Stomach (tissue), 8 donors: ENCODE measurements at regions not wholly inside any gene's neighbourhood (a gene's known extent, or its start where the extent isn't known, plus 50 kb on each side); places are given as distances from the start of the nearest gene placed in this dataset.

Experiments used
- DNase-seq, 2 donors: peaks; one replicate each; pipeline versions ENCODE4 v3.0.0 to v3.0.0-alpha.2; 2013 to 2019
- H3K27ac ChIP-seq, 5 donors: fragments of 200-600 bp in 4 of 5; sonication (generic) in 4 of 5; one replicate each; pipeline ENCODE4 v1.5.1; 2013 to 2019; ENCODE audit warnings: mild to moderate bottlenecking in 1 of 5, moderate library complexity in 1 of 5
- H3K27me3 ChIP-seq, 3 donors: fragments of 200-600 bp; sonication (generic); one replicate each; pipeline ENCODE4 v1.5.1; 2017 to 2019; ENCODE audit warnings: mixed run types in 1 of 3
- H3K36me3 ChIP-seq, 4 donors: fragments of 200-600 bp; sonication (generic); 1 replicate in 3 of 4; 2 replicates in 1 of 4; pipeline ENCODE4 v1.5.1; 2016 to 2019
- H3K4me1 ChIP-seq, 4 donors: fragments of 200-600 bp; sonication (generic); one replicate each; pipeline ENCODE4 v1.5.1; 2016 to 2019
- H3K4me3 ChIP-seq, 4 donors: fragments of 200-600 bp; sonication (generic) in 3 of 4; one replicate each; pipeline ENCODE4 v1.5.1; 2016 to 2019; ENCODE audit warnings: mild to moderate bottlenecking in 1 of 4
- H3K9me3 ChIP-seq, 4 donors: fragments of 200-600 bp; sonication (generic); one replicate each; pipeline ENCODE4 v1.5.1; 2016 to 2019
- EP300 ChIP-seq: sonication (generic); formaldehyde crosslinking; IDR thresholded peaks from one replicate; pipeline ENCODE4 v1.6.1; 2017; ENCODE audit warnings: antibody characterized with exemption
- POLR2A ChIP-seq, 4 donors: fragments of 450-650 bp; IDR thresholded peaks; one replicate each; pipeline ENCODE4 v1.6.1; 2016; ENCODE audit warnings: antibody characterized with exemption in 4 of 4, control low read depth in 2 of 4, mild to moderate bottlenecking in 1 of 4, moderate library complexity in 1 of 4
- POLR2AphosphoS5 ChIP-seq, 3 donors: sonication (generic); formaldehyde crosslinking; IDR thresholded peaks; one replicate each; pipeline ENCODE4 v1.6.1; 2016; ENCODE audit warnings: antibody characterized with exemption in 3 of 3
- WGBS, 5 donors: extraction: QIAGEN DNeasy Blood & Tissue Kit in 3 of 5; methylation state at CpG; one replicate each; pipeline versions ENCODE4 v1.1.5 to v1.1.7; 2013 to 2018; 5-methylcytosine and 5-hydroxymethylcytosine counted together
- intact Hi-C: fragments of 100-400 bp; cut with DNase I; formaldehyde crosslinking; loops from one replicate; pipeline ENCODE4 v1.15.1; 2023; ENCODE audit warnings: low total_unique reads
- TF ChIP-seq, protein P1 (sequence below), 7 experiments: fragments of 450-650 bp in 4 of 7; fragments of 200-600 bp in 3 of 7; sonication (generic) in 3 of 7; IDR thresholded peaks; one replicate each; pipeline ENCODE4 v1.5.1; 2016 to 2019; ENCODE audit warnings: antibody characterized with exemption in 7 of 7, control low read depth in 2 of 7, mild to moderate bottlenecking in 1 of 7
- donor health status: healthy with polysubstance abuse.
- donor health status: Bipolar disorder and iron deficiency.
- donor health status: healthy.

DNA sequence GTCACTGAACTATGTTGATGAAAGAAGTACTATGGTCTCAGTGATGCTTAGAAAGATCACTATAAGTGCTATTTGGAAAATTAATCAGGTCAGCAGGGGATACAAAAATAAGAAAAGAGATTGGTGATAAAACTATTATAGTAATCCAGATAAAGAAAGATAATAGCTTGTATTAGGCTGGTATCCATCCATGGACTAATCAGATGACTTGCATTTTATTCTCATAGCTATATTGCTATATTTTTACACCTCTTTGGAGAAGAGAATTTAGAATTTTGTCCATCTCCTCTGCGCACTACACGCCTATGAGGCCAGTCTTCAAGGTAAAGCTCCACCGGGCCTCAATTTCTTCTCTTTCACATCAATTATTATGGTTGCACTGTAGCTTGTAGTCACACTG lies 635.1 kb upstream of the DDX18 start:
- TF ChIP-seq, protein P1, sequence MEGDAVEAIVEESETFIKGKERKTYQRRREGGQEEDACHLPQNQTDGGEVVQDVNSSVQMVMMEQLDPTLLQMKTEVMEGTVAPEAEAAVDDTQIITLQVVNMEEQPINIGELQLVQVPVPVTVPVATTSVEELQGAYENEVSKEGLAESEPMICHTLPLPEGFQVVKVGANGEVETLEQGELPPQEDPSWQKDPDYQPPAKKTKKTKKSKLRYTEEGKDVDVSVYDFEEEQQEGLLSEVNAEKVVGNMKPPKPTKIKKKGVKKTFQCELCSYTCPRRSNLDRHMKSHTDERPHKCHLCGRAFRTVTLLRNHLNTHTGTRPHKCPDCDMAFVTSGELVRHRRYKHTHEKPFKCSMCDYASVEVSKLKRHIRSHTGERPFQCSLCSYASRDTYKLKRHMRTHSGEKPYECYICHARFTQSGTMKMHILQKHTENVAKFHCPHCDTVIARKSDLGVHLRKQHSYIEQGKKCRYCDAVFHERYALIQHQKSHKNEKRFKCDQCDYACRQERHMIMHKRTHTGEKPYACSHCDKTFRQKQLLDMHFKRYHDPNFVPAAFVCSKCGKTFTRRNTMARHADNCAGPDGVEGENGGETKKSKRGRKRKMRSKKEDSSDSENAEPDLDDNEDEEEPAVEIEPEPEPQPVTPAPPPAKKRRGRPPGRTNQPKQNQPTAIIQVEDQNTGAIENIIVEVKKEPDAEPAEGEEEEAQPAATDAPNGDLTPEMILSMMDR (IDR thresholded peaks at IDR 0.05) = no peak
- TF ChIP-seq EP300 (no peak), POLR2AphosphoS5 (IDR thresholded peaks at IDR 0.05) (no peak), POLR2A (IDR thresholded peaks at IDR 0.05) (no peak)
- Histone ChIP-seq H3K9me3 (no peaks in the 10 kb centered on the region), H3K36me3 (no peaks in the 10 kb centered on the region), H3K27me3 (no peaks in the 10 kb centered on the region), H3K4me1 (no peaks in the 10 kb centered on the region), H3K4me3 (no peak overlapping the region), H3K27ac (no peak overlapping the region)
- 81 to 97% (median 96%) methylated on average over 3 of the region's 3 CpGs for WGBS, 5 donors
- intact Hi-C loops = no loop called here
- DNase-seq = no peak

DNA sequence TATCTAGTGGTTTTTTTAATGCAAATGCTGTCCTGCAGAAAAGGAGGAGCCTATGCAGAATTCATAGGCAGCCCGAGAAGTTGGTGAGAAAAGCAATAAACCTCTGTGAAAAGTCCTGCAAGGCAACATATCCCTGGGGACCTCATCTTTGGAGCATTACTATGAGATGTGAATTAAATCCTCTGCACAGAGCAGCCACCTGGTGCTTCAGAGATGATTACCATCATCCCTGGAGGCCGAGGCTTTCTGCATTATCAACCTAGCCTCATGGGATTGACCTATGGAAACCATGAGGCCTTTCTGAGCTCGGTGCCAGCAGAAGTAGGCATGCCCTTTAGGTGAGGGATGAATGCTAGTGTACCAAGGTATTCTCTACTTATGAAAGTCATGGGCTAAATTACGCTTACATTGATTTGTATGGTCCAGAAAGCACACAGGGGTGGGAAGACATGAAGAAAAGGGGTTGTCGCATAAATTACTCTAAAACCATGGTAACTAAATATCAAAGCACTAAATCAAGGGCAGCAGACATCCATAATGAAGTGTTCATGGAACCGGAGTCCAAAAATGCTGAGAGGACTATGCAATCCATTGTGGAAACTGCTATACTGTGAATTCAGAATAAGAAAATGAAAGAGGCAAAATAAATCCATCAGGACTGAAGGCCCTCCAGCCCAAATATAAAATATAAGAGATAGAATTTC lies 623.5 kb upstream of the DDX18 start:
- intact Hi-C loops = no loop called here
- no peaks in the 10 kb centered on the region for H3K4me1 ChIP-seq
- 78 to 89% (median 82%) methylated on average over 6 of the region's 6 CpGs for WGBS, 5 donors
- TF ChIP-seq, protein P1 (IDR thresholded peaks at IDR 0.05) = no peak
- TF ChIP-seq POLR2A (IDR thresholded peaks at IDR 0.05) (no peak), EP300 (no peak), POLR2AphosphoS5 (IDR thresholded peaks at IDR 0.05) (no peak)
- no peaks in the 10 kb centered on the region for H3K36me3 ChIP-seq
- H3K27me3 ChIP-seq = no peaks in the 10 kb centered on the region
- no peak overlapping the region for H3K4me3 ChIP-seq
- DNase-seq = no peak
- H3K9me3 ChIP-seq = no peaks in the 10 kb centered on the region
- no peak overlapping the region for H3K27ac ChIP-seq

DNA sequence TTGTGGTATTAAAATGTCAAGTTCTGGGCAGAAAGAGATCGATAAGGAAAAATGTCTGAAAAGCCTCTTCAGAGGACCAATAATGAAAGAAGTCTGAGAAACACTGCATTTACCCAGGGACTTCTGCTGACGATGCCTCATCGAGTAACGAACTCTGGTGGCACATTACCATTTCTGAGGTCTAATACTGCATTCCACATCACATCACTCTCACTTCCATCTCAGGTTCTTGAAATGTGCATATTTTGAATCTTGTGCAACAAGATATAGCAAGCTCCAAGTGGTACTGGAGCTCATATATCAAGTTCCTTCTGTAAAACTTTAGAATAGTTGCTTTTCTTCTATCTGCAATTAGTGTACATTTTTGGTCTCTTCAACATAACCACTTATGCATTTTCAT lies 619.1 kb upstream of the DDX18 start:
- 89 to 93% (median 92%) methylated on average over 4 of the region's 4 CpGs for WGBS, 5 donors
- Histone ChIP-seq H3K36me3 (no peaks in the 10 kb centered on the region), H3K27ac (no peak overlapping the region), H3K9me3 (no peaks in the 10 kb centered on the region), H3K27me3 (no peaks in the 10 kb centered on the region), H3K4me3 (no peak overlapping the region), H3K4me1 (no peaks in the 10 kb centered on the region)
- no peak for TF ChIP-seq POLR2AphosphoS5 (IDR thresholded peaks at IDR 0.05)
- TF ChIP-seq, protein P1 (IDR thresholded peaks at IDR 0.05) = no peak
- no peak for DNase-seq
- intact Hi-C loops = no loop called here

DNA sequence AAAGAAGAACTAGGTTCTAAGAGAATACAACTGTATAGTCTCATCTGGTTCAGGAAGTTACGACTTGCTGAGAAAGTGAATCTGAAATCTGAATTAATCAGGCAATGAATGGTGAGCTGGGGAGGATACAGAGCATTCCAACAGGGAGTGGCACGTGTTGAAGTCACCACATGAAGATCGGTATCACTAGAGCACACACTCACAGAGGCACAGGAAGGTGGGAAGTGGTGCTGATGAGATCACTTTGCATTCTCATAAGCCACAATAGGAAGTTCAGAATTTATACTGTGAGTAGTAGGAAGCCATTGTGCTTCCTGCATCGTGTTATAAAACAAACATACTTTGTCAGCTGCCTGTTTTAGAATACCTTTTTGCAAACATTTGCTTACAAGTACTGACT lies 615.0 kb upstream of the DDX18 start:
- intact Hi-C loops = no loop called here
- Histone ChIP-seq H3K9me3 (no peaks in the 10 kb centered on the region), H3K27ac (no peak overlapping the region), H3K4me1 (no peaks in the 10 kb centered on the region), H3K27me3 (no peaks in the 10 kb centered on the region), H3K36me3 (no peaks in the 10 kb centered on the region), H3K4me3 (no peak overlapping the region)
- DNase-seq = peak in 1 of 2 donors; percentile 5
- 46 to 59% (median 51%) methylated on average over 4 of the region's 4 CpGs for WGBS, 5 donors
- TF ChIP-seq EP300 = no peak
- no peak for TF ChIP-seq POLR2AphosphoS5 (IDR thresholded peaks at IDR 0.05)
- TF ChIP-seq, protein P1 (IDR thresholded peaks at IDR 0.05) = no peak
- TF ChIP-seq POLR2A (IDR thresholded peaks at IDR 0.05) = no peak
